OCI-LY7 (cell line): ENCODE measurements at regions not wholly inside any gene's neighbourhood (a gene's known extent, or its start where the extent isn't known, plus 50 kb on each side); places are given as distances from the start of the nearest gene placed in this dataset.
A peak's percentile ranks its signal among the peaks of the same experiment; 100 is the strongest.

Experiments
- BruUV-seq: library from RNA; stranded (reverse); fragments of 400-500 nt; replicated peaks from 2 replicates; lab custom pipeline; 2021; lab: Mats Ljungman, UMichigan
- CTCF ChIA-PET: fragments of 300-600 bp; sonication (Branson Sonifier 250); formaldehyde crosslinking; loops from one replicate; lab custom pipeline; 2022; ENCODE audit warnings: antibody characterized with exemption; ENCODE audit not compliant: unreplicated experiment; lab: Charles Lee
- POLR2A ChIA-PET: fragments of 300-600 bp; sonication (Branson Sonifier 250); formaldehyde crosslinking; loops from one replicate; lab custom pipeline; 2022; ENCODE audit warnings: antibody characterized with exemption; lab: Charles Lee
- DNase-seq: peaks from one replicate; pipeline ENCODE4 v3.0.0-alpha.2; 2015; ENCODE audit warnings: low spot score
- H2AFZ ChIP-seq: fragments of 200-600 bp; sonication (generic), shearing (Covaris generic); 2 replicates; pipeline ENCODE4 v1.6.1; 2014; ENCODE audit warnings: mild to moderate bottlenecking, antibody characterized with exemption, low read length, moderate library complexity
- H3K27ac ChIP-seq: fragments of 200-600 bp; sonication (generic); 2 replicates; pipeline ENCODE4 v1.5.1; 2014; ENCODE audit warnings: mixed run types, low read depth, mild to moderate bottlenecking, moderate library complexity, low read length, inconsistent platforms; ENCODE audit not compliant: poor library complexity, severe bottlenecking
- H3K36me3 ChIP-seq: fragments of 200-600 bp; sonication (generic); 2 replicates; pipeline ENCODE4 v1.6.1; 2014; ENCODE audit warnings: mild to moderate bottlenecking, antibody characterized with exemption, low read length, moderate library complexity, mixed read lengths; ENCODE audit not compliant: insufficient read depth
- H3K4me1 ChIP-seq: fragments of 200-600 bp; sonication (generic); 2 replicates; pipeline ENCODE4 v1.5.1; 2014; ENCODE audit warnings: mild to moderate bottlenecking, low read length; ENCODE audit not compliant: insufficient read depth, poor library complexity, severe bottlenecking
- H3K4me2 ChIP-seq: fragments of 200-600 bp; sonication (generic); 2 replicates; pipeline ENCODE4 v1.6.1; 2014; ENCODE audit warnings: mild to moderate bottlenecking, low read length
- H3K4me3 ChIP-seq: fragments of 200-600 bp; sonication (generic); 2 replicates; pipeline ENCODE4 v1.5.1; 2014; ENCODE audit warnings: mild to moderate bottlenecking, low read depth, low read length; ENCODE audit not compliant: poor library complexity, severe bottlenecking
- H3K79me2 ChIP-seq: fragments of 200-600 bp; sonication (generic); 2 replicates; pipeline ENCODE4 v1.6.1; 2016; ENCODE audit warnings: low read depth, mild to moderate bottlenecking, low read length, moderate library complexity, mixed read lengths; ENCODE audit not compliant: insufficient read depth
- H3K9me2 ChIP-seq: fragments of 200-600 bp; sonication (generic); 2 replicates; pipeline ENCODE4 v1.6.1; 2016; ENCODE audit warnings: mild to moderate bottlenecking, low read length, mixed read lengths; ENCODE audit not compliant: insufficient read depth
- H3K9me3 ChIP-seq: fragments of 200-600 bp; sonication (generic); 2 replicates; pipeline ENCODE4 v1.6.1; 2014; ENCODE audit warnings: mild to moderate bottlenecking, mixed run types, low read length, mixed read lengths
- H4K20me1 ChIP-seq: fragments of 200-600 bp; sonication (generic); 2 replicates; pipeline ENCODE4 v1.6.1; 2014; ENCODE audit warnings: mild to moderate bottlenecking, antibody characterized with exemption, low read length, moderate library complexity, mixed read lengths; ENCODE audit not compliant: insufficient read depth
- CTCF ChIP-seq: fragments of 200-600 bp; sonication (generic); conservative IDR thresholded peaks from 2 replicates; pipeline ENCODE4 v1.5.1; 2014; ENCODE audit warnings: mild to moderate bottlenecking, antibody characterized with exemption, low read length, moderate library complexity, mixed read lengths
- EZH2phosphoT487 ChIP-seq: fragments of 200-600 bp; sonication (generic); IDR thresholded peaks from 2 replicates; pipeline ENCODE4 v1.6.1; 2018; ENCODE audit warnings: low read depth, borderline replicate concordance, mild to moderate bottlenecking, mixed run types, antibody characterized with exemption, low read length, moderate library complexity, mixed read lengths
- intact Hi-C: fragments of 100-400 bp; cut with micrococcal nuclease; formaldehyde crosslinking; loops from one replicate; pipeline ENCODE4 v1.10.0; 2022; ENCODE audit not compliant: unreplicated experiment

- ChIA-PET POLR2A (no interaction called here), CTCF (no interaction called here)
- no peaks in the 10 kb centered on the region for H3K4me1 ChIP-seq
- no peaks in the 10 kb centered on the region for H4K20me1 ChIP-seq
- no peaks in the 10 kb centered on the region for H3K79me2 ChIP-seq
- no peaks in the 10 kb centered on the region for H3K36me3 ChIP-seq
- no peak overlapping the region for H2AFZ ChIP-seq
- H3K27ac ChIP-seq: no peak overlapping the region
- peak; percentile 10 for DNase-seq
- no TSS peak for BruUV-seq
- no peak overlapping the region for H3K4me3 ChIP-seq
- H3K9me3 ChIP-seq: no peaks in the 10 kb centered on the region
- no peak overlapping the region for H3K4me2 ChIP-seq
- TF ChIP-seq CTCF: no peak
- intact Hi-C loops: no loop called here
- H3K9me2 ChIP-seq: no peaks in the 10 kb centered on the region
These were observed 229.4 kb downstream of the PTPRU start for GRCh38 chr1:29465755-29466154.

GRCh38 chr1:29462096-29462495, 225.8 kb downstream of the PTPRU start:
- ChIA-PET POLR2A (no interaction called here), CTCF (no interaction called here)
- BruUV-seq: no TSS peak
- DNase-seq: no peak
- no peaks in the 10 kb centered on the region for H3K4me1 ChIP-seq
- H3K36me3 ChIP-seq: no peaks in the 10 kb centered on the region
- no peaks in the 10 kb centered on the region for H4K20me1 ChIP-seq
- intact Hi-C loops: no loop called here
- no peak overlapping the region for H3K4me2 ChIP-seq
- no peaks in the 10 kb centered on the region for H3K79me2 ChIP-seq
- no peaks in the 10 kb centered on the region for H3K9me2 ChIP-seq
- no peak overlapping the region for H2AFZ ChIP-seq
- no peak overlapping the region for H3K4me3 ChIP-seq
- no peak overlapping the region for H3K27ac ChIP-seq
- H3K9me3 ChIP-seq: no peaks in the 10 kb centered on the region
- no peak for TF ChIP-seq EZH2phosphoT487
- TF ChIP-seq CTCF: no peak

GRCh38 chr1:29461115-29461739, 224.9 kb downstream of the PTPRU start:
- BruUV-seq: no TSS peak
- Histone ChIP-seq H3K27ac (no peak overlapping the region), H4K20me1 (no peaks in the 10 kb centered on the region), H3K9me3 (no peaks in the 10 kb centered on the region), H3K79me2 (no peaks in the 10 kb centered on the region), H2AFZ (no peak overlapping the region), H3K9me2 (no peaks in the 10 kb centered on the region), H3K4me2 (no peak overlapping the region), H3K4me1 (no peaks in the 10 kb centered on the region), H3K4me3 (no peak overlapping the region), H3K36me3 (no peaks in the 10 kb centered on the region)
- CTCF ChIA-PET: no interaction called here
- no peak for TF ChIP-seq EZH2phosphoT487
- no peak for TF ChIP-seq CTCF
- no peak for DNase-seq
- intact Hi-C loops: no loop called here
- POLR2A ChIA-PET: no interaction called here
